Kidney tubule cell (primary cell): ENCODE measurements at regions not wholly inside any gene's neighbourhood (a gene's known extent, or its start where the extent isn't known, plus 50 kb on each side); places are given as distances from the start of the nearest gene placed in this dataset.

Source experiments
- DNase-seq: peaks from one replicate; pipeline ENCODE4 v3.0.0-alpha.2; 2018; ENCODE audit warnings: low spot score

GRCh38 chr13:68292601-68293000 is 1062.5 kb upstream of the PCDH9 start:
- DNase-seq: no peak

- DNase-seq: no peak
Measured at GRCh38 chr13:68291595-68291994, 1061.5 kb upstream of the PCDH9 start.

GRCh38 chr13:68275758-68276157 is 1045.6 kb upstream of the PCDH9 start:
- DNase-seq: no peak

GRCh38 chr13:68272652-68273051 is 1042.5 kb upstream of the PCDH9 start:
- DNase-seq: no peak

GRCh38 chr13:68264692-68265091 is 1034.6 kb upstream of the PCDH9 start:
- no peak for DNase-seq

GRCh38 chr13:68261105-68261504 is 1031.0 kb upstream of the PCDH9 start:
- no peak for DNase-seq

GRCh38 chr13:68257111-68257842 is 1027.1 kb upstream of the PCDH9 start:
- DNase-seq: no peak

- DNase-seq: no peak
Measured at GRCh38 chr13:68254151-68254550, 1024.0 kb upstream of the PCDH9 start.

- peak; percentile 9 for DNase-seq
Measured at GRCh38 chr13:68234274-68234673, 1004.1 kb upstream of the PCDH9 start.

GRCh38 chr13:68232351-68233130 is 1002.4 kb upstream of the PCDH9 start:
- peak; percentile 35 for DNase-seq

- no peak for DNase-seq
Measured at GRCh38 chr13:68214691-68215415, 984.7 kb upstream of the PCDH9 start.

- DNase-seq: peak; percentile 54
Measured at GRCh38 chr13:68199271-68199670, 969.1 kb upstream of the PCDH9 start.

- DNase-seq: peak; percentile 78
Measured at GRCh38 chr13:68190818-68191217, 960.7 kb upstream of the PCDH9 start.

- DNase-seq: no peak
Measured at GRCh38 chr13:68185444-68186141, 955.5 kb upstream of the PCDH9 start.

GRCh38 chr13:68176475-68176874 is 946.3 kb upstream of the PCDH9 start:
- DNase-seq: peak; percentile 83

- no peak for DNase-seq
Measured at GRCh38 chr13:68174893-68175292, 944.8 kb upstream of the PCDH9 start.

- DNase-seq: peak; percentile 37
Measured at GRCh38 chr13:68173111-68173510, 943.0 kb upstream of the PCDH9 start.

GRCh38 chr13:68170961-68171360 is 940.8 kb upstream of the PCDH9 start:
- no peak for DNase-seq

GRCh38 chr13:68168448-68168847 is 938.3 kb upstream of the PCDH9 start:
- DNase-seq: no peak

GRCh38 chr13:68160466-68160865 is 930.3 kb upstream of the PCDH9 start:
- no peak for DNase-seq

- DNase-seq: no peak
Measured at GRCh38 chr13:68152414-68152813, 922.3 kb upstream of the PCDH9 start.

- no peak for DNase-seq
Measured at GRCh38 chr13:68145852-68146251, 915.7 kb upstream of the PCDH9 start.
